ENCODE measurements at regions not wholly inside any gene's neighbourhood (a gene's known extent, or its start where the extent isn't known, plus 50 kb on each side); places are given as distances from the start of the nearest gene placed in this dataset.
A peak's percentile ranks its signal among the peaks of the same experiment; 100 is the strongest.

- no peak for DNase-seq (ENCODE audit: low read depth in 1 of 2, low spot score in 2 of 2)
- peaks cover 19% of the 10 kb centered on the region for H3K4me1 ChIP-seq (replicated peaks)
Measured at GRCh38 chr18:79609841-79610281, 69.7 kb upstream of the CTDP1 start.

GRCh38 chr18:79610461-79611039 lies 69.1 kb upstream of the CTDP1 start:
- peak overlapping the region; percentile 87 for H3K27ac ChIP-seq
- no peak overlapping the region for H3K4me3 ChIP-seq
- DNase-seq (ENCODE audit: low read depth in 1 of 2, low spot score in 2 of 2): no peak
- H3K27me3 ChIP-seq (replicated peaks): no peaks in the 10 kb centered on the region
- no peaks in the 10 kb centered on the region for H3K36me3 ChIP-seq
- peaks cover 23% of the 10 kb centered on the region for H3K4me1 ChIP-seq (replicated peaks)
- no peaks in the 10 kb centered on the region for H3K9me3 ChIP-seq (replicated peaks)

More at GRCh38 chr18:79609841-79610281, 69.7 kb upstream of the CTDP1 start:
- no peaks in the 10 kb centered on the region for H3K36me3 ChIP-seq
- no peaks in the 10 kb centered on the region for H3K27me3 ChIP-seq (replicated peaks)
- H3K9me3 ChIP-seq (replicated peaks): no peaks in the 10 kb centered on the region
- no peak overlapping the region for H3K27ac ChIP-seq
- no peak overlapping the region for H3K4me3 ChIP-seq

- Histone ChIP-seq H3K4me3 (no peak overlapping the region), H3K4me1 (replicated peaks) (peaks cover 23% of the 10 kb centered on the region), H3K27me3 (replicated peaks) (no peaks in the 10 kb centered on the region), H3K27ac (peak overlapping the region; percentile 87), H3K36me3 (no peaks in the 10 kb centered on the region), H3K9me3 (replicated peaks) (no peaks in the 10 kb centered on the region)
- peak; percentile 88 to 97 for DNase-seq (ENCODE audit: low read depth in 1 of 2, low spot score in 2 of 2)
Measured at GRCh38 chr18:79611040-79611681, 68.4 kb upstream of the CTDP1 start.

GRCh38 chr18:79612291-79613108 lies 67.1 kb upstream of the CTDP1 start:
- DNase-seq (ENCODE audit: low read depth in 1 of 2, low spot score in 2 of 2): peak in 1 of 2 experiments; percentile 41
- H3K4me3 ChIP-seq: no peak overlapping the region
- H3K27me3 ChIP-seq (replicated peaks): no peaks in the 10 kb centered on the region
- H3K36me3 ChIP-seq: no peaks in the 10 kb centered on the region
- peaks cover 20% of the 10 kb centered on the region for H3K4me1 ChIP-seq (replicated peaks)
- no peak overlapping the region for H3K27ac ChIP-seq
- no peaks in the 10 kb centered on the region for H3K9me3 ChIP-seq (replicated peaks)

GRCh38 chr18:79613186-79613931 lies 66.2 kb upstream of the CTDP1 start:
- Histone ChIP-seq H3K4me1 (replicated peaks) (peaks cover 20% of the 10 kb centered on the region), H3K9me3 (replicated peaks) (no peaks in the 10 kb centered on the region), H3K36me3 (no peaks in the 10 kb centered on the region), H3K27ac (no peak overlapping the region), H3K4me3 (no peak overlapping the region), H3K27me3 (replicated peaks) (no peaks in the 10 kb centered on the region)
- DNase-seq (ENCODE audit: low read depth in 1 of 2, low spot score in 2 of 2): peak in 1 of 2 experiments; percentile 36

GRCh38 chr18:79614211-79614955 lies 65.2 kb upstream of the CTDP1 start:
- Histone ChIP-seq H3K27me3 (replicated peaks) (no peaks in the 10 kb centered on the region), H3K27ac (no peak overlapping the region), H3K9me3 (replicated peaks) (no peaks in the 10 kb centered on the region), H3K36me3 (no peaks in the 10 kb centered on the region), H3K4me1 (replicated peaks) (peaks cover 20% of the 10 kb centered on the region), H3K4me3 (no peak overlapping the region)
- DNase-seq (ENCODE audit: low read depth in 1 of 2, low spot score in 2 of 2): no peak

- Histone ChIP-seq H3K36me3 (no peaks in the 10 kb centered on the region), H3K27ac (no peak overlapping the region), H3K4me1 (replicated peaks) (peaks cover 20% of the 10 kb centered on the region), H3K4me3 (no peak overlapping the region), H3K9me3 (replicated peaks) (no peaks in the 10 kb centered on the region), H3K27me3 (replicated peaks) (no peaks in the 10 kb centered on the region)
- no peak for DNase-seq (ENCODE audit: low read depth in 1 of 2, low spot score in 2 of 2)
Measured at GRCh38 chr18:79615091-79615490, 64.5 kb upstream of the CTDP1 start.

- no peak overlapping the region for H3K4me3 ChIP-seq
- no peaks in the 10 kb centered on the region for H3K36me3 ChIP-seq
- peaks cover 16% of the 10 kb centered on the region for H3K4me1 ChIP-seq (replicated peaks)
- no peaks in the 10 kb centered on the region for H3K27me3 ChIP-seq (replicated peaks)
- H3K27ac ChIP-seq: no peak overlapping the region
- no peaks in the 10 kb centered on the region for H3K9me3 ChIP-seq (replicated peaks)
- DNase-seq (ENCODE audit: low read depth in 1 of 2, low spot score in 2 of 2): no peak
Measured at GRCh38 chr18:79615586-79615985, 64.0 kb upstream of the CTDP1 start.

GRCh38 chr18:79616651-79617510 lies 62.7 kb upstream of the CTDP1 start:
- H3K27me3 ChIP-seq (replicated peaks): no peaks in the 10 kb centered on the region
- H3K9me3 ChIP-seq (replicated peaks): no peaks in the 10 kb centered on the region
- H3K27ac ChIP-seq: no peak overlapping the region
- peaks cover 3% of the 10 kb centered on the region; the same call in 1 of the 2 replicates for H3K4me1 ChIP-seq (replicated peaks)
- DNase-seq (ENCODE audit: low read depth in 1 of 2, low spot score in 2 of 2): no peak
- H3K4me3 ChIP-seq: no peak overlapping the region
- no peaks in the 10 kb centered on the region for H3K36me3 ChIP-seq

GRCh38 chr18:79617511-79618500 lies 61.8 kb upstream of the CTDP1 start:
- Histone ChIP-seq H3K9me3 (replicated peaks) (no peaks in the 10 kb centered on the region), H3K36me3 (no peaks in the 10 kb centered on the region), H3K27me3 (replicated peaks) (no peaks in the 10 kb centered on the region), H3K4me3 (no peak overlapping the region), H3K27ac (no peak overlapping the region), H3K4me1 (replicated peaks) (peaks cover 3% of the 10 kb centered on the region; the same call in 1 of the 2 replicates)
- peak in 1 of 2 experiments; percentile 43 for DNase-seq (ENCODE audit: low read depth in 1 of 2, low spot score in 2 of 2)

- Histone ChIP-seq H3K4me1 (replicated peaks) (no peaks in the 10 kb centered on the region), H3K27me3 (replicated peaks) (peaks cover 5% of the 10 kb centered on the region; the same call in 1 of the 2 replicates), H3K36me3 (no peaks in the 10 kb centered on the region), H3K27ac (no peak overlapping the region), H3K9me3 (replicated peaks) (no peaks in the 10 kb centered on the region), H3K4me3 (no peak overlapping the region)
- no peak for DNase-seq (ENCODE audit: low read depth in 1 of 2, low spot score in 2 of 2)
Measured at GRCh38 chr18:79620576-79621165, 58.9 kb upstream of the CTDP1 start.

Data from SJSA1 (cell line).